ENCODE measurements at regions not wholly inside any gene's neighbourhood (a gene's known extent, or its start where the extent isn't known, plus 50 kb on each side); places are given as distances from the start of the nearest gene placed in this dataset.

GRCh38 chr1:73644198-73644597, 553.8 kb downstream of the LRRIQ3 start:
- no peak for ATAC-seq
- no peaks in the 10 kb centered on the region for H3K36me3 ChIP-seq (replicated peaks in 1 of 2; ENCODE audit: insufficient read depth in 1 of 2, low read depth in 2 of 2)
- TF ChIP-seq CTCF (IDR thresholded peaks at IDR 0.05) (no peak), POLR2A (IDR thresholded peaks at IDR 0.05) (no peak)
- H3K4me3 ChIP-seq: no peak overlapping the region
- no peak for DNase-seq
- H3K27me3 ChIP-seq: no peaks in the 10 kb centered on the region
- H3K27ac ChIP-seq: no peak overlapping the region
- H3K9me3 ChIP-seq: no peaks in the 10 kb centered on the region
- intact Hi-C loops (cut with DNase I): no loop called here
- no peaks in the 10 kb centered on the region for H3K4me1 ChIP-seq

- intact Hi-C loops (cut with DNase I): no loop called here
- WGBS, 2 donors: 66 to 77% methylated on average over 5 of the region's 5 CpGs
Measured at GRCh38 chr1:73639494-73639893, 558.5 kb downstream of the LRRIQ3 start.

GRCh38 chr1:73637264-73637663, 560.7 kb downstream of the LRRIQ3 start:
- DNase-seq (no peak), ATAC-seq (no peak)
- intact Hi-C loops (cut with DNase I): no loop called here
- WGBS, 2 donors: 61 to 65% methylated on average over 2 of the region's 2 CpGs
- H3K9me3 ChIP-seq: no peaks in the 10 kb centered on the region
- no peak overlapping the region for H3K27ac ChIP-seq
- no peaks in the 10 kb centered on the region for H3K4me1 ChIP-seq
- TF ChIP-seq POLR2A (IDR thresholded peaks at IDR 0.05) (no peak), CTCF (IDR thresholded peaks at IDR 0.05) (no peak)
- H3K36me3 ChIP-seq (replicated peaks in 1 of 2; ENCODE audit: insufficient read depth in 1 of 2, low read depth in 2 of 2): no peaks in the 10 kb centered on the region
- H3K27me3 ChIP-seq: no peaks in the 10 kb centered on the region
- no peak overlapping the region for H3K4me3 ChIP-seq

More at GRCh38 chr1:73639494-73639893, 558.5 kb downstream of the LRRIQ3 start:
- H3K9me3 ChIP-seq: no peaks in the 10 kb centered on the region
- no peaks in the 10 kb centered on the region for H3K36me3 ChIP-seq (replicated peaks in 1 of 2; ENCODE audit: insufficient read depth in 1 of 2, low read depth in 2 of 2)
- H3K4me3 ChIP-seq: no peak overlapping the region
- no peak for DNase-seq
- no peak for ATAC-seq
- H3K27me3 ChIP-seq: no peaks in the 10 kb centered on the region
- H3K27ac ChIP-seq: no peak overlapping the region
- H3K4me1 ChIP-seq: no peaks in the 10 kb centered on the region
- TF ChIP-seq POLR2A (IDR thresholded peaks at IDR 0.05) (no peak), CTCF (IDR thresholded peaks at IDR 0.05) (no peak)

- 47 to 58% methylated on average over 3 of the region's 3 CpGs for WGBS, 2 donors
- Histone ChIP-seq H3K4me3 (no peak overlapping the region), H3K36me3 (replicated peaks in 1 of 2; ENCODE audit: insufficient read depth in 1 of 2, low read depth in 2 of 2) (no peaks in the 10 kb centered on the region), H3K27ac (no peak overlapping the region), H3K9me3 (no peaks in the 10 kb centered on the region), H3K27me3 (no peaks in the 10 kb centered on the region), H3K4me1 (no peaks in the 10 kb centered on the region)
- no peak for DNase-seq
- TF ChIP-seq POLR2A (IDR thresholded peaks at IDR 0.05): no peak
- ATAC-seq: no peak
- intact Hi-C loops (cut with DNase I): no loop called here
Measured at GRCh38 chr1:73635021-73635420, 563.0 kb downstream of the LRRIQ3 start.

- Histone ChIP-seq H3K4me1 (no peaks in the 10 kb centered on the region), H3K9me3 (no peaks in the 10 kb centered on the region), H3K27me3 (no peaks in the 10 kb centered on the region), H3K27ac (no peak overlapping the region), H3K36me3 (replicated peaks in 1 of 2; ENCODE audit: insufficient read depth in 1 of 2, low read depth in 2 of 2) (no peaks in the 10 kb centered on the region), H3K4me3 (no peak overlapping the region)
- DNase-seq (no peak), ATAC-seq (no peak)
- no peak for TF ChIP-seq POLR2A (IDR thresholded peaks at IDR 0.05)
- no peak for TF ChIP-seq CTCF (IDR thresholded peaks at IDR 0.05)
- intact Hi-C loops (cut with DNase I): no loop called here
Measured at GRCh38 chr1:73627723-73628122, 570.3 kb downstream of the LRRIQ3 start.

All from body of pancreas (tissue), 4 donors.